ENCODE measurements at regions not wholly inside any gene's neighbourhood (a gene's known extent, or its start where the extent isn't known, plus 50 kb on each side); places are given as distances from the start of the nearest gene placed in this dataset.

DNA sequence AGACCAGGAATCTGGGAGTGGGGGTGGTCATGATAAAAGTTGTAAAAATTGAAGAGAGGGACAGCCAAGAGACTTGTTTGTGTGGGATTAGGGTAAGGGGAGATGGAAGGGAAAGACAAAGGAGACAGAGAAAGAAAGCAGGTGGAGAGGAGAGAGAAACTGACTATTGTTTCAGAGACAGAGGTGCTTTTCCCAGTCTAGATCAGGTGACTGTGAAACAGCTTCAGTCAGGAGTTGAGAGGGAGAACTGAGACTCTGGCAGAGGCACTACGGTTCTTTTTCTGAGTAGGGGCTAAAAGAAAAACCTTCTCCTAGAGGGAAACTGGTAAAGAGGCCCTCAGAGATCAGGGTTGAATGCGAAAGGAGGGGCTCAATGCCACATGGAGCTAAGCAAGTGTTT, 106.4 kb downstream of the KDR start:
- no peak for TF ChIP-seq EZH2 (IDR thresholded peaks at IDR 0.05)
- TF ChIP-seq, protein P1, sequence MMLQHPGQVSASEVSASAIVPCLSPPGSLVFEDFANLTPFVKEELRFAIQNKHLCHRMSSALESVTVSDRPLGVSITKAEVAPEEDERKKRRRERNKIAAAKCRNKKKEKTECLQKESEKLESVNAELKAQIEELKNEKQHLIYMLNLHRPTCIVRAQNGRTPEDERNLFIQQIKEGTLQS (IDR thresholded peaks at IDR 0.05), result no peak
- TF ChIP-seq, protein P2, sequence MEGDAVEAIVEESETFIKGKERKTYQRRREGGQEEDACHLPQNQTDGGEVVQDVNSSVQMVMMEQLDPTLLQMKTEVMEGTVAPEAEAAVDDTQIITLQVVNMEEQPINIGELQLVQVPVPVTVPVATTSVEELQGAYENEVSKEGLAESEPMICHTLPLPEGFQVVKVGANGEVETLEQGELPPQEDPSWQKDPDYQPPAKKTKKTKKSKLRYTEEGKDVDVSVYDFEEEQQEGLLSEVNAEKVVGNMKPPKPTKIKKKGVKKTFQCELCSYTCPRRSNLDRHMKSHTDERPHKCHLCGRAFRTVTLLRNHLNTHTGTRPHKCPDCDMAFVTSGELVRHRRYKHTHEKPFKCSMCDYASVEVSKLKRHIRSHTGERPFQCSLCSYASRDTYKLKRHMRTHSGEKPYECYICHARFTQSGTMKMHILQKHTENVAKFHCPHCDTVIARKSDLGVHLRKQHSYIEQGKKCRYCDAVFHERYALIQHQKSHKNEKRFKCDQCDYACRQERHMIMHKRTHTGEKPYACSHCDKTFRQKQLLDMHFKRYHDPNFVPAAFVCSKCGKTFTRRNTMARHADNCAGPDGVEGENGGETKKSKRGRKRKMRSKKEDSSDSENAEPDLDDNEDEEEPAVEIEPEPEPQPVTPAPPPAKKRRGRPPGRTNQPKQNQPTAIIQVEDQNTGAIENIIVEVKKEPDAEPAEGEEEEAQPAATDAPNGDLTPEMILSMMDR (IDR thresholded peaks at IDR 0.05 in 2 of 3, conservative IDR thresholded peaks at IDR 0.05 in 1 of 3; ENCODE audit: borderline replicate concordance in 1 of 3, insufficient read depth in 1 of 3, low read depth in 2 of 3, low read length in 2 of 3), result no peak
- TF ChIP-seq ZFX (IDR thresholded peaks at IDR 0.05), result no peak
